ENCODE measurements at regions not wholly inside any gene's neighbourhood (a gene's known extent, or its start where the extent isn't known, plus 50 kb on each side); places are given as distances from the start of the nearest gene placed in this dataset.

- no peak overlapping the region for H3K4me3 ChIP-seq (ENCODE audit: low read depth, low read length)
- H3K36me3 ChIP-seq (ENCODE audit: control insufficient read depth, insufficient read depth, low read length) = no peaks in the 10 kb centered on the region
- H3K9me3 ChIP-seq (ENCODE audit: control insufficient read depth, insufficient read depth, low read depth, low read length) = no peaks in the 10 kb centered on the region
- no peak overlapping the region for H3K27ac ChIP-seq (ENCODE audit: low read depth, low read length)
- H3K4me1 ChIP-seq (ENCODE audit: control insufficient read depth, insufficient read depth, low read length) = no peaks in the 10 kb centered on the region
- no peak overlapping the region for H3K9ac ChIP-seq (ENCODE audit: low read length)
- peaks cover 56% of the 10 kb centered on the region for H3K27me3 ChIP-seq (ENCODE audit: control insufficient read depth, insufficient read depth, low read length)
Measured at GRCh38 chr4:41815473-41815872, 66.9 kb upstream of the PHOX2B start.

- H3K4me1 ChIP-seq (ENCODE audit: control insufficient read depth, insufficient read depth, low read length) = no peaks in the 10 kb centered on the region
- H3K27me3 ChIP-seq (ENCODE audit: control insufficient read depth, insufficient read depth, low read length) = peaks cover 48% of the 10 kb centered on the region
- no peak overlapping the region for H3K27ac ChIP-seq (ENCODE audit: low read depth, low read length)
- no peaks in the 10 kb centered on the region for H3K36me3 ChIP-seq (ENCODE audit: control insufficient read depth, insufficient read depth, low read length)
- H3K4me3 ChIP-seq (ENCODE audit: low read depth, low read length) = no peak overlapping the region
- H3K9me3 ChIP-seq (ENCODE audit: control insufficient read depth, insufficient read depth, low read depth, low read length) = no peaks in the 10 kb centered on the region
- no peak overlapping the region for H3K9ac ChIP-seq (ENCODE audit: low read length)
Measured at GRCh38 chr4:41814565-41814964, 66.0 kb upstream of the PHOX2B start.

GRCh38 chr4:41806807-41807206, 58.3 kb upstream of the PHOX2B start:
- Histone ChIP-seq H3K4me1 (ENCODE audit: control insufficient read depth, insufficient read depth, low read length) (no peaks in the 10 kb centered on the region), H3K27ac (ENCODE audit: low read depth, low read length) (no peak overlapping the region), H3K4me3 (ENCODE audit: low read depth, low read length) (no peak overlapping the region), H3K9ac (ENCODE audit: low read length) (no peak overlapping the region), H3K9me3 (ENCODE audit: control insufficient read depth, insufficient read depth, low read depth, low read length) (no peaks in the 10 kb centered on the region), H3K36me3 (ENCODE audit: control insufficient read depth, insufficient read depth, low read length) (no peaks in the 10 kb centered on the region), H3K27me3 (ENCODE audit: control insufficient read depth, insufficient read depth, low read length) (peaks cover 5% of the 10 kb centered on the region; the same call in 1 of the 2 replicates)

- H3K27ac ChIP-seq (ENCODE audit: low read depth, low read length) = no peak overlapping the region
- H3K4me1 ChIP-seq (ENCODE audit: control insufficient read depth, insufficient read depth, low read length) = no peaks in the 10 kb centered on the region
- no peaks in the 10 kb centered on the region for H3K9me3 ChIP-seq (ENCODE audit: control insufficient read depth, insufficient read depth, low read depth, low read length)
Measured at GRCh38 chr4:41802590-41802989, 54.1 kb upstream of the PHOX2B start.

GRCh38 chr4:41799126-41799525, 50.6 kb upstream of the PHOX2B start:
- no peaks in the 10 kb centered on the region for H3K36me3 ChIP-seq (ENCODE audit: control insufficient read depth, insufficient read depth, low read length)
- H3K9ac ChIP-seq (ENCODE audit: low read length) = no peak overlapping the region
- no peak overlapping the region for H3K4me3 ChIP-seq (ENCODE audit: low read depth, low read length)
- H3K9me3 ChIP-seq (ENCODE audit: control insufficient read depth, insufficient read depth, low read depth, low read length) = no peaks in the 10 kb centered on the region
- H3K27me3 ChIP-seq (ENCODE audit: control insufficient read depth, insufficient read depth, low read length) = peaks cover 15% of the 10 kb centered on the region; the same call in 1 of the 2 replicates
- H3K27ac ChIP-seq (ENCODE audit: low read depth, low read length) = no peak overlapping the region
- peaks cover 22% of the 10 kb centered on the region for H3K4me1 ChIP-seq (ENCODE audit: control insufficient read depth, insufficient read depth, low read length)

More at GRCh38 chr4:41802590-41802989, 54.1 kb upstream of the PHOX2B start:
- Histone ChIP-seq H3K27me3 (ENCODE audit: control insufficient read depth, insufficient read depth, low read length) (peaks cover 12% of the 10 kb centered on the region; the same call in 1 of the 2 replicates), H3K9ac (ENCODE audit: low read length) (no peak overlapping the region), H3K4me3 (ENCODE audit: low read depth, low read length) (no peak overlapping the region), H3K36me3 (ENCODE audit: control insufficient read depth, insufficient read depth, low read length) (no peaks in the 10 kb centered on the region)

All from HUES6 (cell line).